ENCODE measurements at regions not wholly inside any gene's neighbourhood (a gene's known extent, or its start where the extent isn't known, plus 50 kb on each side); places are given as distances from the start of the nearest gene placed in this dataset.

DNA sequence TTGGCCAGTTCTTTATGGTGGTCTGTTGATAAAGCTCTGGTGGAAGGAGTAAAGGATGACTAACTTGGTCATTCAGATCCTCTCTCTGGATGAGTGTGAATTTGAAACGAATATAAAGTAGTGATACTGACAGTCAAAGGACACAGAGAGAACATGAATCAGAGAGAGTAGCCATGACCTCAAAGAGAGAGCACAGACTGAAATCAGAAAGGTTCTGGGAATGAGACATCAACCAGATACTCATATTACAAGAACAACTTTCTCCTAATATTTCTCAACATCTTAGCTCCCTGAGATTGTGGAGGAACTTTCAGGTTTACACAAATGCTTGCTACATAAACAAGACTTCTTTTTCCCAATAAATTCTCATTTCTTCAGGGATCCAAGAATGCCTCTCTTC is 849.1 kb upstream of the CHAC2 start:
- no peaks in the 10 kb centered on the region for H3K4me1 ChIP-seq (ENCODE audit: control insufficient read depth, insufficient read depth, low read length)
- no peaks in the 10 kb centered on the region for H3K36me3 ChIP-seq (ENCODE audit: control insufficient read depth, insufficient read depth, low read length)
- H3K27me3 ChIP-seq (ENCODE audit: control insufficient read depth, insufficient read depth, low read length) = no peaks in the 10 kb centered on the region
- no peaks in the 10 kb centered on the region for H3K9me3 ChIP-seq (ENCODE audit: control insufficient read depth, insufficient read depth, low read length)
- 60% methylated on average over 1 of the region's 1 CpG for WGBS (ENCODE audit: insufficient coverage)
- no peak overlapping the region for H3K4me3 ChIP-seq (ENCODE audit: low read depth, low read length)
- no peak overlapping the region for H3K27ac ChIP-seq (ENCODE audit: low read depth, low read length)
- DNase-seq (ENCODE audit: low read depth in 4 of 6, low spot score in 6 of 6) = no peak

DNA sequence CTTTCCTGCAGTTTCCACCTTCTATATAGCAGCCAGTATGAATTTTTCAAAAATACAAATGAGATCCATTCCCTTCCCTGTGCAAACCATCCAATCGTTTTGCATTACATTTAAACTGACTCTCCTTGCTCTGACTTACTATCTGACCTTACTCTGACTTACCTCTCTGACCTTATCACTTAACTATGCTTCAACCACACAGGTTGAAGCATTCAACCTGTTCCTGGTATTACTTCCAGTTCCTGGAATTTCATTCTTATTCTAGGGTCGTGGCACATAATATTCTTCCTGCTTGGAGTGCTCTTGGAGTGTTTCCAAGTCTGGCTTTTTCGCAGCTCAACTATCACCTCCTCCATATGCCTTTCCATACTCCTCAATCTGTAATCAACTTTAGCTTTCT is 850.6 kb upstream of the CHAC2 start:
- H3K4me1 ChIP-seq (ENCODE audit: control insufficient read depth, insufficient read depth, low read length) = no peaks in the 10 kb centered on the region
- H3K27me3 ChIP-seq (ENCODE audit: control insufficient read depth, insufficient read depth, low read length) = no peaks in the 10 kb centered on the region
- no peak overlapping the region for H3K27ac ChIP-seq (ENCODE audit: low read depth, low read length)
- no peak overlapping the region for H3K4me3 ChIP-seq (ENCODE audit: low read depth, low read length)
- no peak for DNase-seq (ENCODE audit: low read depth in 4 of 6, low spot score in 6 of 6)
- WGBS (ENCODE audit: insufficient coverage) = 100% methylated on average over 1 of the region's 3 CpGs
- no peaks in the 10 kb centered on the region for H3K9me3 ChIP-seq (ENCODE audit: control insufficient read depth, insufficient read depth, low read length)
- H3K36me3 ChIP-seq (ENCODE audit: control insufficient read depth, insufficient read depth, low read length) = no peaks in the 10 kb centered on the region

DNA sequence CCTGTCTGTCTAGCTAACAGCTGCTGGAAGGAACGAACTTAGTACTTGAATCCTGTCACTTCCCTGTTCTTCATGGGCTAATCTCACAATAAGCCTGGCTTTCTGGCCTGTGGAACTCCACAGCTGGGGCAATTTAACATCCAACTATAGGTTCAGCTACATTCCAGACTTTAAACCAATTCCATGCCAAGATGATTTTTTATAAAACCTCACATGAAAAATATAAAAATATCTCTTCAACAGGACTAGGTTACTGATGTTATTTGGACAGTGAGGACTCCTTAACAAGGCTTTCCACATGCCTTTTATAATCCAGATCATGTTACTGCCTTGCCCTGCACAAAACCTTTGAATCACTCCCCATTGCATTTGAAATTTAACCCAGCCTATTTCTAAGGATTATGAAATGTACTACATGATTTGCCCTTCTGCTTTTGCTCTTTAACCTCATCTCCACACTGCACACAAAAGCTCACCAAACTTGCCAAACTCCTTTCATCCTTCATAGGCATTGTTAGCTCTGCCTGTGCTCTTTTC is 863.2 kb upstream of the CHAC2 start:
- H3K27ac ChIP-seq (ENCODE audit: low read depth, low read length) = no peak overlapping the region
- no peak for DNase-seq (ENCODE audit: low read depth in 4 of 6, low spot score in 6 of 6)

DNA sequence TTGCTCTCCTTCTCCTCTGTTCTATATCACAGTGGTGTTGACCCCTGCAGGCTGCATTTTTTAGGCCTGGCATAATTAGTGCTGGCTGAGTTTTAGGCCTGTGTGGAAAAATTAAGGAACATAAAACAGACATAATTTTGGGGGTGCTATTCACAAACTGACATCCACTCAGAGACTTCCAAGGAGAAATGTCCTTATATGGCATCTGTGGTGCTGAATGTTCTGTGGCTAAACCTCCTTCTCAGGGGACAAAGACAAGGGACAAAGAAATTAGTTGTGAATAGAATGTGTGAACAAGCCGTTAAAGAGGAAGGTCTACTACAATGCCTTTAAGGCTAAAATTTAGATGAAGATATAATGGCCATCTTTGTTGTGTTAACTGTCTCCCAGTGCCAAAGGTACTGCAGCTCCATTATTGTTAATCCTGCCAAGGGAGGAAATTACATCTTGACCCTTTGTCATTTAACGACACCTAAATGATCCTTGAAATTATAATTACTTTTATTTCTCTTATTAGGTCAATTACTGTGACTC is 870.0 kb upstream of the CHAC2 start:
- DNase-seq (ENCODE audit: low read depth in 4 of 6, low spot score in 6 of 6) = no peak
- WGBS (ENCODE audit: insufficient coverage) = 33% methylated on average over 1 of the region's 2 CpGs
- no peaks in the 10 kb centered on the region for H3K4me1 ChIP-seq (ENCODE audit: control insufficient read depth, insufficient read depth, low read length)

More for the DNA sequence above, 863.2 kb upstream of the CHAC2 start:
- Histone ChIP-seq H3K27me3 (ENCODE audit: control insufficient read depth, insufficient read depth, low read length) (no peaks in the 10 kb centered on the region), H3K4me3 (ENCODE audit: low read depth, low read length) (no peak overlapping the region), H3K36me3 (ENCODE audit: control insufficient read depth, insufficient read depth, low read length) (no peaks in the 10 kb centered on the region), H3K9me3 (ENCODE audit: control insufficient read depth, insufficient read depth, low read length) (no peaks in the 10 kb centered on the region), H3K4me1 (ENCODE audit: control insufficient read depth, insufficient read depth, low read length) (no peaks in the 10 kb centered on the region)
- 55% methylated on average over 1 of the region's 1 CpG for WGBS (ENCODE audit: insufficient coverage)

DNA sequence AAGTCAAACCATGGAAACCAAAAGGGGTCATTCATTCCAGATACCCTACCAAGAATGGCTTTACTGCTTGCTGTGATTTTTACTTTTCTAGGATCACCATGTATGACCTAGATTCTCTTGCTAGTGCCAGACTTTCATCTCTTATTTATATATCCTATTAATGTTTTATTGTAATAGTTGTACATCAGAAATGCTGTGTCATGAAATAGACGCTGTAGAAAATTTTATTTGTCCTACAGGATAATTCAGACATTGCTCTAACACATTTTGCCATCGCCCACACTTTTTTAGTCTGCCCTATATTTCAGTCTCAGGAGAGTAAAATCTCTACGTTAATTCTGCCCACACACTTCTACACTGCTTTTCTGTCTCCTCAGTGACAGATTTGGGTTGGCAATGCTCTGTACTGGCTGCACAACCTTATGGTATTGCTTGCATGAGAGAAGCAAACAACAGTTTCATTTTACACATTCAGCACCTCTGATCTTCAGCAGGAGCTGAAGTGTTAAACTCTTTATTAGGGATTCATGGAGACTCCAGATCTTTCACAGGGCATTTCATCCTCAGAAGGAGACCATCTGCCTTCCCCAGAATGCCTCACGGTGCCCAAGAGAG is 871.8 kb upstream of the CHAC2 start:
- peak in 1 of 6 donors; percentile 17 for DNase-seq (ENCODE audit: low read depth in 4 of 6, low spot score in 6 of 6)
- no peaks in the 10 kb centered on the region for H3K4me1 ChIP-seq (ENCODE audit: control insufficient read depth, insufficient read depth, low read length)
- no peaks in the 10 kb centered on the region for H3K36me3 ChIP-seq (ENCODE audit: control insufficient read depth, insufficient read depth, low read length)
- no peaks in the 10 kb centered on the region for H3K27me3 ChIP-seq (ENCODE audit: control insufficient read depth, insufficient read depth, low read length)
- H3K27ac ChIP-seq (ENCODE audit: low read depth, low read length) = no peak overlapping the region
- 83% methylated on average over 1 of the region's 4 CpGs for WGBS (ENCODE audit: insufficient coverage)
- peaks cover 9% of the 10 kb centered on the region for H3K9me3 ChIP-seq (ENCODE audit: control insufficient read depth, insufficient read depth, low read length)
- H3K4me3 ChIP-seq (ENCODE audit: low read depth, low read length) = no peak overlapping the region

More for the DNA sequence above, 870.0 kb upstream of the CHAC2 start:
- no peak overlapping the region for H3K27ac ChIP-seq (ENCODE audit: low read depth, low read length)
- peaks cover 3% of the 10 kb centered on the region for H3K9me3 ChIP-seq (ENCODE audit: control insufficient read depth, insufficient read depth, low read length)
- no peaks in the 10 kb centered on the region for H3K36me3 ChIP-seq (ENCODE audit: control insufficient read depth, insufficient read depth, low read length)
- no peaks in the 10 kb centered on the region for H3K27me3 ChIP-seq (ENCODE audit: control insufficient read depth, insufficient read depth, low read length)
- H3K4me3 ChIP-seq (ENCODE audit: low read depth, low read length) = no peak overlapping the region

DNA sequence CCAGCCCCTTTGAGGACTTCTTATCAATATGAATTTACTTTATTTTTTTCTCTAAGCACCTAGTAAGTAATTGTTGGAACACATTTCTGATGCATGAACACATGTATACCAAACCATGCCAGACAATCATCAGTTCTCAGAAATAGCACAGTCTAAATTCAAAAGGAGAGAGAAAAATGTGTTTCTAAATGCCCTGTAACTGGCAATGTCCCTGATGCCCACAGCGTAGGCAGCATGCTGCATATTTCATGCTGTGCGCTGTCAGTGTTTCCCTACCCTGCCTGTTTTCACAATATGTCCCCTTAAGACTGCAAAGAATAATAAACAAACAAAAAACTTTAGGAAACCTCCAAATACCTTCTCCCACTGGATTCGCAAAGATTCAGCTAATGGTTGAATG is 881.0 kb upstream of the CHAC2 start:
- H3K27ac ChIP-seq (ENCODE audit: low read depth, low read length) = no peak overlapping the region
- H3K4me3 ChIP-seq (ENCODE audit: low read depth, low read length) = no peak overlapping the region
- WGBS (ENCODE audit: insufficient coverage) = 62% methylated on average over 2 of the region's 3 CpGs
- H3K4me1 ChIP-seq (ENCODE audit: control insufficient read depth, insufficient read depth, low read length) = no peaks in the 10 kb centered on the region
- DNase-seq (ENCODE audit: low read depth in 4 of 6, low spot score in 6 of 6) = peak in 2 of 6 donors; percentile 24 to 39
- no peaks in the 10 kb centered on the region for H3K27me3 ChIP-seq (ENCODE audit: control insufficient read depth, insufficient read depth, low read length)
- H3K9me3 ChIP-seq (ENCODE audit: control insufficient read depth, insufficient read depth, low read length) = peaks cover 2% of the 10 kb centered on the region
- no peaks in the 10 kb centered on the region for H3K36me3 ChIP-seq (ENCODE audit: control insufficient read depth, insufficient read depth, low read length)

DNA sequence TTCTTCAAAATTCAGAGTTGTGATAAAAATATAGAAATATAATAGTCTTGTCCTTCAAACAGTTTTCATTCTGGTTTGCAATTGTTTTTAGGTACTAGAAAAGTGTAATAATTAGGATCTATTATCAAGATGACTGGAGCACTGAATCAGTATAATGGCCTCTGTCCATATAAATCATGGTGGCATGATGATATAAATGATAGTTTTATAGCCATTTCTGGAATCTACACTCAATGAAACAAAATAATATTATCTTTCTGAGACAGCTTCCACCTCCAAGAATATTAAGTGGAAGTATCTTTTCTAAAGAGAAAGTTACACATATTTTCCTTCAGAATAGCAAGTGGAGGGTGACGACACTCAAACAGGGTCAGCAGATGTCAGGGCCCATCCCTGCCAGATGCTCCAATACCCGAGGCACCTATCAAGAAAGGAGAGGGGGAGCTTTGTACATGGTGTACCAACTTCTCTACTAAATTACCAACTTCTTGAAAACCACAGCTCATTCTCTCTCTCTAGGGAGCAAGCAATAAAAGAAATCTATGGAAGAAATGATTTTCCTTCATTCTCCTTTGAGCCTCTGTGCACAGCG is 882.7 kb upstream of the CHAC2 start:
- DNase-seq (ENCODE audit: low read depth in 4 of 6, low spot score in 6 of 6) = peak in 1 of 6 donors; percentile 23
- Histone ChIP-seq H3K4me1 (ENCODE audit: control insufficient read depth, insufficient read depth, low read length) (no peaks in the 10 kb centered on the region), H3K27ac (ENCODE audit: low read depth, low read length) (no peak overlapping the region), H3K36me3 (ENCODE audit: control insufficient read depth, insufficient read depth, low read length) (no peaks in the 10 kb centered on the region), H3K9me3 (ENCODE audit: control insufficient read depth, insufficient read depth, low read length) (no peaks in the 10 kb centered on the region), H3K27me3 (ENCODE audit: control insufficient read depth, insufficient read depth, low read length) (no peaks in the 10 kb centered on the region), H3K4me3 (ENCODE audit: low read depth, low read length) (no peak overlapping the region)
- no CpG with 5 or more reads among the region's 3 CpGs for WGBS (ENCODE audit: insufficient coverage)

DNA sequence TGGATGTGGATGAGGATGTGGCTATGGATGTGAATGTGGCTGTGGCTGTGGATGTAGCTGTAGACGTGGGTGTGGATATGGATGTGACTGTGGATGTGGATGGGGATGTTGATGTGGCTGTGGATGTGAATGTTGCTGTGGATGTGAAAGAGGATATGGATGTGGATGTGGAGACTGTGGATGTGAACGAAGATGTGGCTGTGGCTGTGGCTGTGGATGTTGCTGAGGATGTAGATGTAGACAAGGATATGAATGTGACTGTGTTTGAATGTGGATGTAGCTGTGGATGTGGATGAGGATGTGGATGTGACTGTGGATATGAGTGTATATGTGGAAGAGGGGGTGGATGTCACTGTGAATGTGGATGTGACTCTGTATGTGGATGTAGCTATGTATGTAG is 884.6 kb upstream of the CHAC2 start:
- H3K9me3 ChIP-seq (ENCODE audit: control insufficient read depth, insufficient read depth, low read length) = no peaks in the 10 kb centered on the region
- no peak for DNase-seq (ENCODE audit: low read depth in 4 of 6, low spot score in 6 of 6)
- WGBS (ENCODE audit: insufficient coverage) = 50% methylated on average over 2 of the region's 2 CpGs
- H3K36me3 ChIP-seq (ENCODE audit: control insufficient read depth, insufficient read depth, low read length) = no peaks in the 10 kb centered on the region
- H3K27me3 ChIP-seq (ENCODE audit: control insufficient read depth, insufficient read depth, low read length) = no peaks in the 10 kb centered on the region
- no peak overlapping the region for H3K27ac ChIP-seq (ENCODE audit: low read depth, low read length)
- no peak overlapping the region for H3K4me3 ChIP-seq (ENCODE audit: low read depth, low read length)
- H3K4me1 ChIP-seq (ENCODE audit: control insufficient read depth, insufficient read depth, low read length) = no peaks in the 10 kb centered on the region

DNA sequence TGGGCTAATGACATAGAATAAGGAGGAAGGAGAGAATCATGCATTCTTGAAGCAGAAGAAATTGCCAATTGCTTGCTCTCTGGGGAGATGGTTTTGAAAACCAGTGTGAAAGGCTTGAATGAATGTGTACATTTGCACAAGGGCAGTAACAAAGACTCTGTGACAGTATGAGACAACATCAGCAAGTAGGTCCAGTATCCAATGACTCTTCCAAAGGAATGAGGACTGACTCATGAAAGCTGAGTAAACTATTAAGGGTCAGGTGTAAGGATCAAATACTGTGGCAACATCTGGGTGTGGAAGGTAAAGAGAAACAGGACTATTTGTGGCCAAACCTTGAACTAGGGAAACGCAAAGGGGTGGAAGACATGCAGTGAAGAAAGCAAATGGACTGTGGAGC is 886.0 kb upstream of the CHAC2 start:
- no peak overlapping the region for H3K27ac ChIP-seq (ENCODE audit: low read depth, low read length)
- H3K9me3 ChIP-seq (ENCODE audit: control insufficient read depth, insufficient read depth, low read length) = no peaks in the 10 kb centered on the region
- WGBS (ENCODE audit: insufficient coverage) = 89% methylated on average over 1 of the region's 1 CpG
- peak in 1 of 6 donors; percentile 19 for DNase-seq (ENCODE audit: low read depth in 4 of 6, low spot score in 6 of 6)
- H3K4me1 ChIP-seq (ENCODE audit: control insufficient read depth, insufficient read depth, low read length) = no peaks in the 10 kb centered on the region
- no peaks in the 10 kb centered on the region for H3K27me3 ChIP-seq (ENCODE audit: control insufficient read depth, insufficient read depth, low read length)
- H3K4me3 ChIP-seq (ENCODE audit: low read depth, low read length) = no peak overlapping the region
- H3K36me3 ChIP-seq (ENCODE audit: control insufficient read depth, insufficient read depth, low read length) = no peaks in the 10 kb centered on the region

DNA sequence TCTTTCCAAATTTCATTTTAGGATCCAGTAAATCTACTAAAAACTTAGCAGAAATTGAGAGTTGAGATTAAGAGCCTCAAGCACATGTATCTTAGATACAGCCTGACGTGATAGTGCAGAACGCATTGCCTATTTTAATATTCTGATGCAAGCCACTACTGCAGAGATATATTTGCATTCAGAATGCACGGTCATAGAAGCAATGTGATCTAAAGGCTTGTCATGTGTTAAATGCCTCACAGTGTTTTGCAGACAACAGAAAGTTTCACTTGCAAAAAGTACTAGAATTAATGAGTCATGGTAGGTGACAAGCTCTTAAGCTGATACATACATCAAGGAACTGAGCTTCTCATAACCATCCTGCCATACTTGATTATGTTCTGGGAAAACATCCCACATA is 886.7 kb upstream of the CHAC2 start:
- no peaks in the 10 kb centered on the region for H3K36me3 ChIP-seq (ENCODE audit: control insufficient read depth, insufficient read depth, low read length)
- no peaks in the 10 kb centered on the region for H3K27me3 ChIP-seq (ENCODE audit: control insufficient read depth, insufficient read depth, low read length)
- H3K4me1 ChIP-seq (ENCODE audit: control insufficient read depth, insufficient read depth, low read length) = no peaks in the 10 kb centered on the region
- peak in 1 of 6 donors; percentile 73 for DNase-seq (ENCODE audit: low read depth in 4 of 6, low spot score in 6 of 6)
- 78% methylated on average over 3 of the region's 3 CpGs for WGBS (ENCODE audit: insufficient coverage)
- H3K27ac ChIP-seq (ENCODE audit: low read depth, low read length) = no peak overlapping the region
- H3K4me3 ChIP-seq (ENCODE audit: low read depth, low read length) = no peak overlapping the region
- no peaks in the 10 kb centered on the region for H3K9me3 ChIP-seq (ENCODE audit: control insufficient read depth, insufficient read depth, low read length)
